Esophagus squamous epithelium (tissue), 4 donors: ENCODE measurements at regions not wholly inside any gene's neighbourhood (a gene's known extent, or its start where the extent isn't known, plus 50 kb on each side); places are given as distances from the start of the nearest gene placed in this dataset.

ENCODE experiments used
- CTCF ChIP-seq, 6 experiments: fragments of 450-650 bp in 4 of 6; fragments of 200-600 bp in 2 of 6; sonication (generic) in 2 of 6; IDR thresholded peaks; one replicate each; pipeline ENCODE4 v1.5.1; 2016 to 2019; ENCODE audit warnings: antibody characterized with exemption in 6 of 6, mild to moderate bottlenecking in 4 of 6, moderate library complexity in 4 of 6
- POLR2A ChIP-seq, 4 donors: fragments of 450-650 bp; IDR thresholded peaks; one replicate each; pipeline ENCODE4 v1.6.1; 2017; ENCODE audit warnings: antibody characterized with exemption in 4 of 4, mild to moderate bottlenecking in 4 of 4, moderate library complexity in 3 of 4

- TF ChIP-seq CTCF (IDR thresholded peaks at IDR 0.05) (no peak), POLR2A (IDR thresholded peaks at IDR 0.05) (no peak)
Measured at GRCh38 chr5:17061973-17062470, 125.9 kb upstream of the MYO10 start.
